ENCODE measurements at regions not wholly inside any gene's neighbourhood (a gene's known extent, or its start where the extent isn't known, plus 50 kb on each side); places are given as distances from the start of the nearest gene placed in this dataset.

DNA sequence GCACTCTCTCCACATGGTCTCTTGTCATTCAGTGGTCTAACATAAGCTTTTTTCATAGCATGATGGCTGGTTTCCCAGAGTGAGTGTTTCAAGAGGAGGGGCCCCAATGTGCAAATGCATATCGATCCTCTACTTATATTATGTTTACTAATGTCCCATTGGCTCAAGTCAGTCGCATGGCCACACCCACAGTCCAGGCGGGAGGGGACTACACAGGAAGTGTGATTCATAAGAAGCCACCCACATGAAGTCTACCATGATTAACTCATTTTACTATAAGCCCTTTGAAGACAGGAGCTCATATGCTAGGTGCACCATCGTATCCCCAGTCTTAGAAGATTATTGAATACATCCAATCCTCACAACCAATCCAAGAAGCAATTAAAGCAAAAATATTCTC is 89.5 kb upstream of the ISX start:
- 94% methylated on average over 4 of the region's 4 CpGs for WGBS
- Histone ChIP-seq H3K4me3 (ENCODE audit: low read length in 2 of 2) (no peak overlapping the region), H3K9me3 (ENCODE audit: control insufficient read depth in 2 of 2, insufficient read depth in 1 of 2, low read length in 1 of 2) (no peaks in the 10 kb centered on the region), H3K27ac (ENCODE audit: low read depth in 1 of 2, low read length in 1 of 2) (no peak overlapping the region), H3K27me3 (ENCODE audit: control insufficient read depth in 2 of 2, insufficient read depth in 1 of 2, low read length in 1 of 2) (no peaks in the 10 kb centered on the region), H3K36me3 (ENCODE audit: control insufficient read depth in 2 of 2, insufficient read depth in 2 of 2, low read length in 1 of 2) (no peaks in the 10 kb centered on the region), H3K4me1 (ENCODE audit: control insufficient read depth in 2 of 2, insufficient read depth in 2 of 2, low read length in 2 of 2) (no peaks in the 10 kb centered on the region)
- no peak for DNase-seq (ENCODE audit: low read depth in 6 of 9, low spot score in 9 of 9)

DNA sequence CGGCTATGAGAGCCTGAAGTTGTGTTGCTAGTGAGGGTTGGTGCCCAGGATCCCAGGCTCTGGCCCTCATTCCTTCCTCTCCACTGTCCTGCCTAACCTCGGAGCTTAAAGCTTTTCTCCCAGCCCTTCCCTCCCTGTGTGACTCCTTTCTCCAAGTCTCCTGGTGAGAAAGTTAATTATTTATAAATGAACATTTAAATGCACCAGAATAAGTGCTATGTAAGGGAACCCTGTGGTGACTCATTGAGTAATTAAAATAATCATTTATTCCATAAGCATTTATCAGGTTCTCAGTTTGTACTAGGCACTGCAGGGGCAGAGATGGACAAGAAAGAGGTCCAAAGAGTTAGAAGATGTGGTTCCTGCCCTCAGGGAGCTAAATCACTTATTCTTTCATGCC is 89.1 kb upstream of the ISX start:
- H3K27ac ChIP-seq (ENCODE audit: low read depth in 1 of 2, low read length in 1 of 2), result no peak overlapping the region
- H3K4me1 ChIP-seq (ENCODE audit: control insufficient read depth in 2 of 2, insufficient read depth in 2 of 2, low read length in 2 of 2), result no peaks in the 10 kb centered on the region
- DNase-seq (ENCODE audit: low read depth in 6 of 9, low spot score in 9 of 9), result no peak
- H3K4me3 ChIP-seq (ENCODE audit: low read length in 2 of 2), result no peak overlapping the region
- no peaks in the 10 kb centered on the region for H3K27me3 ChIP-seq (ENCODE audit: control insufficient read depth in 2 of 2, insufficient read depth in 1 of 2, low read length in 1 of 2)
- 96% methylated on average over 2 of the region's 2 CpGs for WGBS
- no peaks in the 10 kb centered on the region for H3K36me3 ChIP-seq (ENCODE audit: control insufficient read depth in 2 of 2, insufficient read depth in 2 of 2, low read length in 1 of 2)
- no peaks in the 10 kb centered on the region for H3K9me3 ChIP-seq (ENCODE audit: control insufficient read depth in 2 of 2, insufficient read depth in 1 of 2, low read length in 1 of 2)

DNA sequence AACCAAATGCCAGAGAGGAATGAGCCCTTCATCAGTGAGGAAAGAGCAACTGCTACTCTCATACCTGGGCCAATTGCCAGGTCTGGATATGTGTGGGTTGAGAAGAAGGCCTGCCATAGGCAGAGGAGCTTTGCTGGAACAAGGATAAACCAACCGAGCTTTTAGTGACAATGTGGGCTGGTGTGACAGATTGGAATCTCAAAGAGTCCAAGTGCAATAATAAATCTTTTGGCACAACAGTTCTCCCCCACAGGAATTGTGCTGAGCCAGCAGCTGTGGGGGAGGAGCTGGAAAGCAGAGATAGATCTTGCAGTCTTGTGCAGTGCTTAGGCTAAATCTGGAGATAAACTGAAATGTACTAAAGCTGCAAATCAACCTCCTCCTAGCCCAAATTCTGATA is 79.4 kb upstream of the ISX start:
- Histone ChIP-seq H3K27me3 (ENCODE audit: control insufficient read depth in 2 of 2, insufficient read depth in 1 of 2, low read length in 1 of 2) (no peaks in the 10 kb centered on the region), H3K36me3 (ENCODE audit: control insufficient read depth in 2 of 2, insufficient read depth in 2 of 2, low read length in 1 of 2) (no peaks in the 10 kb centered on the region), H3K4me3 (ENCODE audit: low read length in 2 of 2) (no peak overlapping the region), H3K4me1 (ENCODE audit: control insufficient read depth in 2 of 2, insufficient read depth in 2 of 2, low read length in 2 of 2) (no peaks in the 10 kb centered on the region), H3K27ac (ENCODE audit: low read depth in 1 of 2, low read length in 1 of 2) (no peak overlapping the region), H3K9me3 (ENCODE audit: control insufficient read depth in 2 of 2, insufficient read depth in 1 of 2, low read length in 1 of 2) (peaks cover 0 to 3% of the 10 kb centered on the region in 2 donors)
- DNase-seq (ENCODE audit: low read depth in 6 of 9, low spot score in 9 of 9), result no peak
- WGBS, result 88% methylated on average over 1 of the region's 1 CpG

DNA sequence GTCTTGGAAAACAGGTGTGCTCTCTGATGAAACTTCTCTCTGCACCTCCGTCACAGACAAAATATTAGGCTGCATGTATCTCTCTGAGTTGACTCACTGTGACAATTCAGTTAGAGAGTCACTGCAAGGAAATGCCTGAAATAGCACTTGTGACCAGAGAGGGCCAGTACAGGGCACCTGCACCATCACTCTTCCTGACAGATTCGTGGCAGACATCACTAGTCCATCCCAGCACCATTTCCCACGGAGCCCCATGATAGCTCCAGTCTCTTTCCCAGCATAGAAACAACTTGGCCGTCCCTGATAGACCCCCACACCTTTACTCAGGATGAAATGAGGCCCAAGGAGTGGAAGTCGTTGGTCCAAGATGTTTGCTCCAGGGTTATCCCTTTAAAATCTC is 73.3 kb upstream of the ISX start:
- DNase-seq (ENCODE audit: low read depth in 6 of 9, low spot score in 9 of 9), result no peak
- WGBS, result 65% methylated on average over 5 of the region's 5 CpGs
- no peaks in the 10 kb centered on the region for H3K27me3 ChIP-seq (ENCODE audit: control insufficient read depth in 2 of 2, insufficient read depth in 1 of 2, low read length in 1 of 2)

DNA sequence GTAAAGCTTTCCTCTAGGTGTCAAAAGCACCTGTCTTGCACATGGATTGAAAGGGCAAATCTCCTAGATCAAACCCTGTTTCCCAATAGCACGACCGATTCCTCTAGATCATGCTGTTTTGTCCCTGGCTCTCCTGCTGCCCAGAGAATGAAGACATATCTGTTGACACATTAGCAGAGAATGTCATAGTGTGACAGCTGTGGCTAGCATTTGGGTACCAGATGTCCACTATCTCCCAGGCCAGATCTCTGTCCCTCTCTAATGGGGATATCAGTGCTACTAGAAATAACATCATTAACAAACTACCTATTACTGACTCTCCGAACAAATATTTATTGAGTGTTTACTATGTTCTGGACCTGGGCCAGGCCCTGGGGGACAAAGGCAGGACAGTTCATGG is 72.4 kb upstream of the ISX start:
- no peak overlapping the region for H3K27ac ChIP-seq (ENCODE audit: low read depth in 1 of 2, low read length in 1 of 2)
- H3K4me3 ChIP-seq (ENCODE audit: low read length in 2 of 2), result no peak overlapping the region
- 91% methylated on average over 3 of the region's 3 CpGs for WGBS
- no peaks in the 10 kb centered on the region for H3K9me3 ChIP-seq (ENCODE audit: control insufficient read depth in 2 of 2, insufficient read depth in 1 of 2, low read length in 1 of 2)
- DNase-seq (ENCODE audit: low read depth in 6 of 9, low spot score in 9 of 9), result no peak
- no peaks in the 10 kb centered on the region for H3K4me1 ChIP-seq (ENCODE audit: control insufficient read depth in 2 of 2, insufficient read depth in 2 of 2, low read length in 2 of 2)
- H3K27me3 ChIP-seq (ENCODE audit: control insufficient read depth in 2 of 2, insufficient read depth in 1 of 2, low read length in 1 of 2), result no peaks in the 10 kb centered on the region
- H3K36me3 ChIP-seq (ENCODE audit: control insufficient read depth in 2 of 2, insufficient read depth in 2 of 2, low read length in 1 of 2), result no peaks in the 10 kb centered on the region

More for the DNA sequence above, 73.3 kb upstream of the ISX start:
- Histone ChIP-seq H3K27ac (ENCODE audit: low read depth in 1 of 2, low read length in 1 of 2) (no peak overlapping the region), H3K36me3 (ENCODE audit: control insufficient read depth in 2 of 2, insufficient read depth in 2 of 2, low read length in 1 of 2) (no peaks in the 10 kb centered on the region), H3K4me1 (ENCODE audit: control insufficient read depth in 2 of 2, insufficient read depth in 2 of 2, low read length in 2 of 2) (no peaks in the 10 kb centered on the region), H3K9me3 (ENCODE audit: control insufficient read depth in 2 of 2, insufficient read depth in 1 of 2, low read length in 1 of 2) (no peaks in the 10 kb centered on the region), H3K4me3 (ENCODE audit: low read length in 2 of 2) (no peak overlapping the region)

DNA sequence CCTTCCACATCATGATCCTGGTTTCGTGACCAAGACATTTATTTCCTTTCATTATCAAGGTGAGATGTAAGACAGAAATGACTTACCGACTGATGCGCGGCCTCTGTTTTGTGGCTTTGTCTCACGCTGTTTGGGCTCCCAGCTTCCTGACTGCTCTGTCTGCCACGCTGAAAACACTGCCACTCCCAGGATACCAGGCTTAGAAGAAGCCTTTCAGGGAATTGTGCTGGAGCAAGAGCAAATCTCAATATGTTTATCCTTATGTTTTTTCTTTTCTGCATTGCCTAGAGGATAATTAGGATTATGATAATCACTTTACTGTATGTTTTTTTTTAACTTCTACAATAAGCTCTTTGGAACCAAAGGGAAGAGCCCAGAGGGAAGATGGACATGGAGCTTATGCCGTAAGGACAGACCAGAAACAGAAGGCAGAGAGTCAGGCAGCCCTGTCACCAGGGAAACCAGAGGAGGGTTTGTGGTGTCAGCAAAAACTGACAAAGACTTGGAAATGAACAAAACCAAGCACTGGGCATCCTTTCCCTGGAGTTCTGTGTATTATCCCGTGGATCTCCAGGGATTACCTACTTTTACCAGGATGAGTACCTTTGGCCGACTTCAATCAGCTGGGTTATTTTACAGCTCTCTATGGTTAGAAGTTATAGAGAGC is 68.2 kb upstream of the ISX start:
- WGBS, result 85% methylated on average over 9 of the region's 9 CpGs
- Histone ChIP-seq H3K9me3 (ENCODE audit: control insufficient read depth in 2 of 2, insufficient read depth in 1 of 2, low read length in 1 of 2) (no peaks in the 10 kb centered on the region), H3K4me3 (ENCODE audit: low read length in 2 of 2) (no peak overlapping the region), H3K4me1 (ENCODE audit: control insufficient read depth in 2 of 2, insufficient read depth in 2 of 2, low read length in 2 of 2) (no peaks in the 10 kb centered on the region), H3K27ac (ENCODE audit: low read depth in 1 of 2, low read length in 1 of 2) (no peak overlapping the region), H3K27me3 (ENCODE audit: control insufficient read depth in 2 of 2, insufficient read depth in 1 of 2, low read length in 1 of 2) (no peaks in the 10 kb centered on the region), H3K36me3 (ENCODE audit: control insufficient read depth in 2 of 2, insufficient read depth in 2 of 2, low read length in 1 of 2) (no peaks in the 10 kb centered on the region)
- no peak for DNase-seq (ENCODE audit: low read depth in 6 of 9, low spot score in 9 of 9)

DNA sequence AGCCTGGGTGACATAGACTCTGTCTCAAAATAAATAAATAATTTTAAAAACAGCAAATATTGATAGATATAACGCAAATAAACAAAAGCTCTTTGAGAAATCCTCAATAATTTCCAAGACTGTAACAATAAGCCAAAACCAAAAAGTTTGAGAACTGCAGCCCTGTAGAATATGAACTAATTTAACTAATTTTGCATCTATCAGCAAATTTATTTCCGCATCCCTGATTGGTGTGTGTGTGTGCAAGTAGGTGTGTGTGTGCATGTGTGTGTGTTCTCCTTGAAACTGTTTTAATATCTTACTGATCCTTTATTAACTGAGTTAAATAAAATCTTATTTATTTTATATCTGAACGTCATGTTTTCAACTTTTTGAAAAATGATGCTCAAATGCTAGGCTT is 67.0 kb upstream of the ISX start:
- DNase-seq (ENCODE audit: low read depth in 6 of 9, low spot score in 9 of 9), result no peak
- H3K27ac ChIP-seq (ENCODE audit: low read depth in 1 of 2, low read length in 1 of 2), result no peak overlapping the region
- H3K4me1 ChIP-seq (ENCODE audit: control insufficient read depth in 2 of 2, insufficient read depth in 2 of 2, low read length in 2 of 2), result no peaks in the 10 kb centered on the region
- no peaks in the 10 kb centered on the region for H3K27me3 ChIP-seq (ENCODE audit: control insufficient read depth in 2 of 2, insufficient read depth in 1 of 2, low read length in 1 of 2)
- H3K4me3 ChIP-seq (ENCODE audit: low read length in 2 of 2), result no peak overlapping the region
- 62% methylated on average over 3 of the region's 3 CpGs for WGBS
- H3K9me3 ChIP-seq (ENCODE audit: control insufficient read depth in 2 of 2, insufficient read depth in 1 of 2, low read length in 1 of 2), result no peaks in the 10 kb centered on the region
- no peaks in the 10 kb centered on the region for H3K36me3 ChIP-seq (ENCODE audit: control insufficient read depth in 2 of 2, insufficient read depth in 2 of 2, low read length in 1 of 2)

DNA sequence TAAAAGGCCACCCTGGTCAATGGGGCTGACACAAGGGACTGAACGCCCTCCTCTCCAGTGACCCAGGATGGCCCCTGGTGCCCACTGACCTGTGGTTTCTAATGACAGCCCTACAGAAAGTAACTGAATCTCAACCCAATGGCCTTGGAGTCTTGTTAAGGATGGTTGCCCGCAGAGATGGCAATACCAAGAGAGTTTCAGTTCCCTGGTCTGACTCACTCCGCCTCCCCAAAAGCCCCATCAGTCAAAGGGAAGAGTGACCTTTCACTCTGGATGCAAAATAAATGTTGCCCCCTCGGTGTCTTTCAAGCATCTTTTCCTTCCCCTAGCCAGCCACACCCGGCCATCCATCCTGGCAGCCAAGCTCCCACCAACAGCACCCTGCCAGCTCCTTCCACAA is 57.7 kb upstream of the ISX start:
- Histone ChIP-seq H3K9me3 (ENCODE audit: control insufficient read depth in 2 of 2, insufficient read depth in 1 of 2, low read length in 1 of 2) (no peaks in the 10 kb centered on the region), H3K4me1 (ENCODE audit: control insufficient read depth in 2 of 2, insufficient read depth in 2 of 2, low read length in 2 of 2) (no peaks in the 10 kb centered on the region), H3K4me3 (ENCODE audit: low read length in 2 of 2) (no peak overlapping the region), H3K27ac (ENCODE audit: low read depth in 1 of 2, low read length in 1 of 2) (no peak overlapping the region), H3K36me3 (ENCODE audit: control insufficient read depth in 2 of 2, insufficient read depth in 2 of 2, low read length in 1 of 2) (no peaks in the 10 kb centered on the region), H3K27me3 (ENCODE audit: control insufficient read depth in 2 of 2, insufficient read depth in 1 of 2, low read length in 1 of 2) (no peaks in the 10 kb centered on the region)
- DNase-seq (ENCODE audit: low read depth in 6 of 9, low spot score in 9 of 9), result no peak
- WGBS, result 82% methylated on average over 5 of the region's 5 CpGs

DNA sequence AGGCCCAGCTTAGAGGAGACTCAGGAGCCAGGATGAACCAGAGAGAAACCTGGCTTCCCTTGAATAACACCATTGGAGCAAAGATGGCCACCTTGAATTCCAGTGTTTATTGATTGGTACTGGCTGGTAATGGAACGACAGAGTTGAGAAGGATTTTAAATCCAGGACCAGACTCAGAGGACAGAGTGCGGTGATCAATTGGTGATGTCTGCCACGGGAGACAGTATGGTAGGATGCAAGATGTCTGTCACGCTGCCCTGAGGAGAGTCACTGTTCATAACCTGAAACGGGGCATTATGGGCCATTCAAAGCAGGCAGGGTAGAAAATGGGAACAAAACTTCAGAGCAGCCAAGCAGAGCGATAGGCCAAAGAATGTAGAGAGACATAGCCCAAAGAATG is 55.4 kb upstream of the ISX start:
- no peaks in the 10 kb centered on the region for H3K4me1 ChIP-seq (ENCODE audit: control insufficient read depth in 2 of 2, insufficient read depth in 2 of 2, low read length in 2 of 2)
- WGBS, result 92% methylated on average over 6 of the region's 6 CpGs
- no peak overlapping the region for H3K27ac ChIP-seq (ENCODE audit: low read depth in 1 of 2, low read length in 1 of 2)
- no peaks in the 10 kb centered on the region for H3K9me3 ChIP-seq (ENCODE audit: control insufficient read depth in 2 of 2, insufficient read depth in 1 of 2, low read length in 1 of 2)
- DNase-seq (ENCODE audit: low read depth in 6 of 9, low spot score in 9 of 9), result no peak
- H3K4me3 ChIP-seq (ENCODE audit: low read length in 2 of 2), result no peak overlapping the region
- H3K27me3 ChIP-seq (ENCODE audit: control insufficient read depth in 2 of 2, insufficient read depth in 1 of 2, low read length in 1 of 2), result no peaks in the 10 kb centered on the region
- H3K36me3 ChIP-seq (ENCODE audit: control insufficient read depth in 2 of 2, insufficient read depth in 2 of 2, low read length in 1 of 2), result no peaks in the 10 kb centered on the region

DNA sequence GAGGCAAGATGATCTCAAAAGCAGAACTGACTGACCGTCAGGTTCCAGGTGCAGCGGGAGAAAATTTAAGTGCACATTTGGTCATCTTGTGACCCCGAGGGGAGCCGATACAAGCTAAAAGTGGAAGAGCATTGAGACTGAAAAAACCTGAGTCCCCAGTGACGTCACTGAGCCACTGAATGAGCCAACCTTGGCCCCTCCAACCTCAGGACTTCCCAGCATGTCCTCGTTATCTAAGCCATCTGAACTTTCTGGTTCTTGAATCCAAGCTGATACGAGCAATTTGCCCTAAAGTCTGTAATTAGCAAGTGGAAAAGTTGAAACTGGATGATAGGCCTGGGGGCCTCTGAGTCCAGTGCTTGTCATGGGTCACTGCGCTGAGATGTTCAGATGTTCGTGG is 51.1 kb upstream of the ISX start:
- DNase-seq (ENCODE audit: low read depth in 6 of 9, low spot score in 9 of 9), result no peak
- H3K36me3 ChIP-seq (ENCODE audit: control insufficient read depth in 2 of 2, insufficient read depth in 2 of 2, low read length in 1 of 2), result no peaks in the 10 kb centered on the region
- no peaks in the 10 kb centered on the region for H3K4me1 ChIP-seq (ENCODE audit: control insufficient read depth in 2 of 2, insufficient read depth in 2 of 2, low read length in 2 of 2)
- H3K9me3 ChIP-seq (ENCODE audit: control insufficient read depth in 2 of 2, insufficient read depth in 1 of 2, low read length in 1 of 2), result no peaks in the 10 kb centered on the region
- H3K4me3 ChIP-seq (ENCODE audit: low read length in 2 of 2), result no peak overlapping the region
- H3K27ac ChIP-seq (ENCODE audit: low read depth in 1 of 2, low read length in 1 of 2), result no peak overlapping the region
- 90% methylated on average over 9 of the region's 9 CpGs for WGBS
- no peaks in the 10 kb centered on the region for H3K27me3 ChIP-seq (ENCODE audit: control insufficient read depth in 2 of 2, insufficient read depth in 1 of 2, low read length in 1 of 2)

All from thymus (tissue), 11 donors.